ENCODE measurements at regions not wholly inside any gene's neighbourhood (a gene's known extent, or its start where the extent isn't known, plus 50 kb on each side); places are given as distances from the start of the nearest gene placed in this dataset.

DNA sequence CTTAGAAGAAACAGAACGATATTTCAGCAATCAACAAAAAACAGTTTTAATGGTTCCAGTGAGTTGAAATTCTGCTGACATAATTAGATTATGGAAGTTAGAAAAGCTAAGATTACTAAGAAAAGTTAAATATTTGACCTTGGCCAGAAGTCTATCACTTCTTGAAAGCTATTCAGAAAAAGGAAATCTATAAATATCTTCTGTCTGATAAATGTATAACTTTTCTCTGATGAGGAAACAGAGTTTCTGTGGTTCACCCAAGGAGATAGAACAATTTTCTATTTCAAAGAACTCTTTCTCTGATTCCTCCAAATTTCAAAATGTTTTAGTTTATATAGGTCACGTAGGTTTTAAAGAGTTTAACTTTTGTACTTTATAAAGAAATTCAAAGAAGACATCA lies 438.4 kb upstream of the CHORDC1 start:
- Histone ChIP-seq H3K27ac (ENCODE audit: low read length in 2 of 2) (no peak overlapping the region), H4K20me1 (ENCODE audit: control insufficient read depth, insufficient read depth, low read length, poor library complexity, severe bottlenecking) (no peaks in the 10 kb centered on the region), H3K36me3 (replicated peaks in 1 of 2; ENCODE audit: control extremely low read depth in 1 of 2, control insufficient read depth in 1 of 2, extremely low read depth in 1 of 2, insufficient read depth in 2 of 2, low read length in 1 of 2) (no peaks in the 10 kb centered on the region), H3K4me1 (ENCODE audit: control insufficient read depth in 2 of 2, insufficient read depth in 2 of 2, low read length in 2 of 2) (no peaks in the 10 kb centered on the region), H2AFZ (ENCODE audit: insufficient read depth, low read depth, low read length, poor library complexity, severe bottlenecking) (no peak overlapping the region), H3K9ac (ENCODE audit: low read length) (no peak overlapping the region), H3K79me2 (ENCODE audit: control insufficient read depth, insufficient read depth, low read length) (no peaks in the 10 kb centered on the region), H3K27me3 (replicated peaks in 1 of 4; ENCODE audit: control extremely low read depth in 1 of 4, control insufficient read depth in 3 of 4, insufficient read depth in 4 of 4, low read length in 3 of 4) (no peaks in the 10 kb centered on the region), H3K9me3 (ENCODE audit: control extremely low read depth in 1 of 3, control insufficient read depth in 2 of 3, insufficient read depth in 1 of 3, low read length in 2 of 3) (peaks cover 0 to 2% (median 0%) of the 10 kb centered on the region in 3 donors), H3K4me3 (ENCODE audit: control extremely low read depth in 1 of 5, extremely low read depth in 1 of 5, insufficient read depth in 1 of 5, low read depth in 2 of 5, low read length in 4 of 5) (no peak overlapping the region), H3K4me2 (replicated peaks; ENCODE audit: low read depth, low read length, poor library complexity, severe bottlenecking) (no peak overlapping the region)
- no CpG with 5 or more reads among the region's 2 CpGs for WGBS (ENCODE audit: insufficient coverage)
- Mint-ChIP-seq H3K4me3 (no peak overlapping the region), H3K9me3 (ENCODE audit: insufficient read depth) (peaks cover 4% of the 10 kb centered on the region), H3K27me3 (no peaks in the 10 kb centered on the region), H3K4me1 (no peaks in the 10 kb centered on the region), H3K27ac (no peak overlapping the region)
- ChIA-PET POLR2A (no interaction called here), CTCF (no interaction called here)
- no peak for DNase-seq
- ATAC-seq (ENCODE audit: low read depth) = no peak
- no peak for TF ChIP-seq EZH2 (IDR thresholded peaks at IDR 0.05; ENCODE audit: borderline replicate concordance, insufficient read depth, low read depth, low read length, poor library complexity, severe bottlenecking)
- intact Hi-C loops (cut with micrococcal nuclease) = no loop called here

DNA sequence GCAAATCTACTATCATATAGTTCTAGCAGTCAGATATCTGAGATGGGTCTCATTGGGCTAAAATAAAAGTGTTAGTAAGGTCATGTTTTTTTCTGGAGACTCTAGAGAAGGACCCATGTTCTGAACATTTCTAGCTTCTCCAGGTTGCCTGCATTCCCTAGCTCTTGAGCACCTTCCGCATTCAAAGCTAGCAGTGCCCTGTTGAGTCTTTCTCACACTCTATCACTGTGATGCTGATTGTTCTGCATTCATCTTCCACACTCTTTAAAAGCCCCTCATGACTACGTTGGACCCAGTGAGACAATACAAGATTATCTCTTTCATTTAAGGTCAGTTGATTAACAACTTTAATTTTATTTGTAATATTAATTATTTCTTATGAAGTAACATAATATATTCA lies 433.3 kb upstream of the CHORDC1 start:
- ATAC-seq (ENCODE audit: low read depth) (no peak), DNase-seq (no peak)
- POLR2A ChIA-PET = no interaction called here
- Histone ChIP-seq H3K27me3 (replicated peaks in 1 of 4; ENCODE audit: control extremely low read depth in 1 of 4, control insufficient read depth in 3 of 4, insufficient read depth in 4 of 4, low read length in 3 of 4) (no peaks in the 10 kb centered on the region), H3K4me3 (ENCODE audit: control extremely low read depth in 1 of 5, extremely low read depth in 1 of 5, insufficient read depth in 1 of 5, low read depth in 2 of 5, low read length in 4 of 5) (no peak overlapping the region), H3K27ac (ENCODE audit: low read length in 2 of 2) (no peak overlapping the region), H3K4me2 (replicated peaks; ENCODE audit: low read depth, low read length, poor library complexity, severe bottlenecking) (no peak overlapping the region), H3K9me3 (ENCODE audit: control extremely low read depth in 1 of 3, control insufficient read depth in 2 of 3, insufficient read depth in 1 of 3, low read length in 2 of 3) (peaks cover 0 to 2% (median 0%) of the 10 kb centered on the region in 3 donors), H3K36me3 (replicated peaks in 1 of 2; ENCODE audit: control extremely low read depth in 1 of 2, control insufficient read depth in 1 of 2, extremely low read depth in 1 of 2, insufficient read depth in 2 of 2, low read length in 1 of 2) (no peaks in the 10 kb centered on the region), H3K79me2 (ENCODE audit: control insufficient read depth, insufficient read depth, low read length) (no peaks in the 10 kb centered on the region), H4K20me1 (ENCODE audit: control insufficient read depth, insufficient read depth, low read length, poor library complexity, severe bottlenecking) (no peaks in the 10 kb centered on the region), H3K4me1 (ENCODE audit: control insufficient read depth in 2 of 2, insufficient read depth in 2 of 2, low read length in 2 of 2) (no peaks in the 10 kb centered on the region), H3K9ac (ENCODE audit: low read length) (no peak overlapping the region), H2AFZ (ENCODE audit: insufficient read depth, low read depth, low read length, poor library complexity, severe bottlenecking) (no peak overlapping the region)
- intact Hi-C loops (cut with micrococcal nuclease) = no loop called here
- H3K9me3 Mint-ChIP-seq (ENCODE audit: insufficient read depth) = peaks cover 4% of the 10 kb centered on the region
- TF ChIP-seq, protein P1, sequence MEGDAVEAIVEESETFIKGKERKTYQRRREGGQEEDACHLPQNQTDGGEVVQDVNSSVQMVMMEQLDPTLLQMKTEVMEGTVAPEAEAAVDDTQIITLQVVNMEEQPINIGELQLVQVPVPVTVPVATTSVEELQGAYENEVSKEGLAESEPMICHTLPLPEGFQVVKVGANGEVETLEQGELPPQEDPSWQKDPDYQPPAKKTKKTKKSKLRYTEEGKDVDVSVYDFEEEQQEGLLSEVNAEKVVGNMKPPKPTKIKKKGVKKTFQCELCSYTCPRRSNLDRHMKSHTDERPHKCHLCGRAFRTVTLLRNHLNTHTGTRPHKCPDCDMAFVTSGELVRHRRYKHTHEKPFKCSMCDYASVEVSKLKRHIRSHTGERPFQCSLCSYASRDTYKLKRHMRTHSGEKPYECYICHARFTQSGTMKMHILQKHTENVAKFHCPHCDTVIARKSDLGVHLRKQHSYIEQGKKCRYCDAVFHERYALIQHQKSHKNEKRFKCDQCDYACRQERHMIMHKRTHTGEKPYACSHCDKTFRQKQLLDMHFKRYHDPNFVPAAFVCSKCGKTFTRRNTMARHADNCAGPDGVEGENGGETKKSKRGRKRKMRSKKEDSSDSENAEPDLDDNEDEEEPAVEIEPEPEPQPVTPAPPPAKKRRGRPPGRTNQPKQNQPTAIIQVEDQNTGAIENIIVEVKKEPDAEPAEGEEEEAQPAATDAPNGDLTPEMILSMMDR (IDR thresholded peaks at IDR 0.05) = no peak
- 100% methylated on average over 1 of the region's 2 CpGs for WGBS (ENCODE audit: insufficient coverage)
- no peaks in the 10 kb centered on the region for H3K4me1 Mint-ChIP-seq
- no peak overlapping the region for H3K27ac Mint-ChIP-seq
- CTCF ChIA-PET = no interaction called here
- H3K27me3 Mint-ChIP-seq = no peaks in the 10 kb centered on the region
- no peak overlapping the region for H3K4me3 Mint-ChIP-seq
